T-helper 2 cell (primary cell): ENCODE measurements at regions not wholly inside any gene's neighbourhood (a gene's known extent, or its start where the extent isn't known, plus 50 kb on each side); places are given as distances from the start of the nearest gene placed in this dataset.

ENCODE experiments used
- DNase-seq, 5 experiments: peaks; one replicate each; pipeline versions ENCODE4 v3.0.0 to v3.0.0-alpha.2; 2012 to 2022

DNA sequence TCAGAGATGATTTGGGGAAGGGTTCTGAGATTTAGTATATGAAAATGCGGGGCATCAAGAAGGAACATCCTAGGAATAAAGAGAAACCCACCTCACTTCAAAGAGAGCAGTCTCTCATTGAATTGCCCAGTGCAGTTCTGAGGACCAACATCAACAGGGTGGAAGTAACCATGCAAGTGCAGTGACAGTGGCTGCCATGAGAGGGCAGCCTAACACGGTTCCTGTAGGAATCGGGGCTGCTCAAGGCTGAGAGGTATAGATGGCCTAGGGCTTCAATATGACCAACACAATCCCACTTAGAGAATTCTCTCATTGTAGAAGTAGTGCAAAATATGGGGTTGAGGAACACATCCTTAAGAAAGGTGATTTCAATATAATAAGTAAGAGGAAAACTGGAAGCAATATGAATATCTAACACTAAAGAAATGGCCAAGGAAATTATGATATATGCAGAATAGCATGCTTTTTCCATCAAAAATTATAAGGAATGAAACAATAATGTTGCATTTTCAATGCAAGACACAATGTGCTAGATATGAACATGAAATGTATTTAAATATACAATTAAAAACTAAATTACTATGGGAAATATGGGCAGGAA, 51.1 kb upstream of the ARRDC4 start:
- DNase-seq: peak in 3 of 5 experiments; percentile 5 to 40 (median 21)
